Hepatocyte (in vitro differentiated cells): ENCODE measurements at regions not wholly inside any gene's neighbourhood (a gene's known extent, or its start where the extent isn't known, plus 50 kb on each side); places are given as distances from the start of the nearest gene placed in this dataset.

Experiments used
- DNase-seq: peaks from one replicate; pipeline ENCODE4 v3.0.0-alpha.2; 2016; ENCODE audit warnings: low spot score
- H2AFZ ChIP-seq: fragments of 200-600 bp; sonication (generic); 2 replicates; pipeline ENCODE4 v1.6.0; 2016; ENCODE audit warnings: antibody characterized with exemption, mild to moderate bottlenecking
- H3K27ac ChIP-seq: fragments of 200-600 bp; sonication (generic); 2 replicates; pipeline ENCODE4 v1.5.1; 2016; ENCODE audit warnings: mild to moderate bottlenecking
- H3K27me3 ChIP-seq: fragments of 200-600 bp; sonication (generic); 2 replicates; pipeline ENCODE4 v1.6.1; 2016
- H3K36me3 ChIP-seq: fragments of 200-600 bp; sonication (generic); replicated peaks from 2 replicates; pipeline ENCODE4 v1.5.1; 2016; ENCODE audit warnings: low read depth; ENCODE audit not compliant: insufficient read depth
- H3K4me1 ChIP-seq: fragments of 200-600 bp; sonication (generic); 2 replicates; pipeline ENCODE4 v1.5.1; 2016; ENCODE audit warnings: mild to moderate bottlenecking, moderate library complexity; ENCODE audit not compliant: insufficient read depth
- H3K4me2 ChIP-seq: fragments of 200-600 bp; sonication (generic); 2 replicates; pipeline ENCODE4 v1.6.0; 2016
- H3K4me3 ChIP-seq: fragments of 200-600 bp; sonication (generic); 2 replicates; pipeline ENCODE4 v1.5.1; 2016; ENCODE audit warnings: mild to moderate bottlenecking
- H3K79me2 ChIP-seq: fragments of 200-600 bp; sonication (generic); 2 replicates; pipeline ENCODE4 v1.6.0; 2017; ENCODE audit warnings: mild to moderate bottlenecking
- H3K9me2 ChIP-seq: fragments of 200-600 bp; sonication (generic); replicated peaks from 2 replicates; pipeline ENCODE4 v1.6.0; 2017; ENCODE audit warnings: mild to moderate bottlenecking; ENCODE audit not compliant: insufficient read depth
- H3K9me3 ChIP-seq: fragments of 200-600 bp; sonication (generic); 2 replicates; pipeline ENCODE4 v1.5.1; 2016; ENCODE audit warnings: low read depth, mild to moderate bottlenecking
- H4K20me1 ChIP-seq: fragments of 200-600 bp; sonication (generic); 2 replicates; pipeline ENCODE4 v1.6.0; 2016; ENCODE audit warnings: mild to moderate bottlenecking; ENCODE audit not compliant: insufficient read depth, poor library complexity, severe bottlenecking
- CTCF ChIP-seq: fragments of 200-600 bp; sonication (generic); IDR thresholded peaks from 2 replicates; pipeline ENCODE4 v1.5.1; 2016; ENCODE audit warnings: antibody characterized with exemption, mild to moderate bottlenecking; ENCODE audit not compliant: poor library complexity
- EZH2 ChIP-seq: fragments of 200-600 bp; sonication (generic); IDR thresholded peaks from 2 replicates; pipeline ENCODE4 v1.6.1; 2016; ENCODE audit warnings: antibody characterized with exemption, mild to moderate bottlenecking, borderline replicate concordance
- EZH2phosphoT487 ChIP-seq: fragments of 200-600 bp; sonication (generic); IDR thresholded peaks from one replicate; pipeline ENCODE4 v1.6.1; 2018; ENCODE audit warnings: antibody characterized with exemption, mild to moderate bottlenecking, low read depth, moderate library complexity; ENCODE audit not compliant: unreplicated experiment, severe bottlenecking
- WGBS: methylation state at CpG from one replicate; pipeline ENCODE4 v1.1.6; 2016; ENCODE audit warnings: low lambda C conversion rate; ENCODE audit errors: missing lambda C conversion rate; 5-methylcytosine and 5-hydroxymethylcytosine counted together

DNA sequence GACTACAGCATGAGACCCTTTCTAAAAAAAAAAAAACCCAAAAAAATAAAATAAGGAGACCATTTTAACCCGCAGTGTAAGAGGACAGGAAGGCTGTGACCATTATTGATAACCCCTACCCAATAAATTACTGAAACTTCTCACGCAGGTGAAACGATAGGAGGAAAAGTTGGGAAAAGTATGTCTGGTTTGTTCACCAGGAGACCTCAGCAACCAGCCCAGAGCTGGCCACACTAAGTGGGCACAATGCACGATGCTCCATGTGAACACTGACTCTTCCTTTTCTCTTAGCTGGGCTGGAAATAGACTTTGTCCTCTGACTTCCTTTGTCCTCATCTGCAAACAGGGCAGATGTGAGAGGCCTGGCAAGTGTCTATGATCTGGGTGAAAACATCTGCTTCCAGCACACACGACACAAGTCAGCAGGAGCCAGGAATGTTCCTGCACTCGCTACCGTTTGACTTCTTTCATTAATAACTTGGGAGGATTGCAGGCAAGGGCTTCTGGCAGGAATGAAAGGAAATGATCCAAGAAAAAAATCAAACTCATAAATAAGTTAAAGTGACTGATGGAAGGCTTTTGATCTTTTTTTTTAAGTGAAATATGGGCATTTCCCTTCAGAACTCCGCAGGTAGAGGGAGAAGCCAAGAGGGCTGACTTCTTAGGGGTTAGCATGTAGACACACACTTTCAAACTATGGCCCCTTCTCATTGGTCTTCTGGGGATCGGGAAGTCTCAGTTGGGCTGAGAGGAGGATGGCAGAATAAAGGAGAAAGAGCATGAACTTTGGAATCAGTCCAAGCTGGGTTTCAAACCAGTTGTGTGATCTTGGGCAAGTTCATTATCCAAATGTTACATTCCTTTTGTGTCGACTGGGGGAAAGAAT, 137.4 kb upstream of the MYCN start:
- Histone ChIP-seq H3K27me3 (no peaks in the 10 kb centered on the region), H3K9me3 (no peaks in the 10 kb centered on the region), H4K20me1 (no peaks in the 10 kb centered on the region), H3K79me2 (no peaks in the 10 kb centered on the region), H3K4me1 (peaks cover 11% of the 10 kb centered on the region), H3K27ac (no peak overlapping the region), H3K9me2 (no peaks in the 10 kb centered on the region), H2AFZ (no peak overlapping the region), H3K4me2 (no peak overlapping the region), H3K36me3 (no peaks in the 10 kb centered on the region), H3K4me3 (no peak overlapping the region)
- no peak for TF ChIP-seq EZH2phosphoT487
- no peak for TF ChIP-seq CTCF
- TF ChIP-seq EZH2, result no peak
- DNase-seq, result no peak
- 68% methylated on average over 10 of the region's 10 CpGs for WGBS

DNA sequence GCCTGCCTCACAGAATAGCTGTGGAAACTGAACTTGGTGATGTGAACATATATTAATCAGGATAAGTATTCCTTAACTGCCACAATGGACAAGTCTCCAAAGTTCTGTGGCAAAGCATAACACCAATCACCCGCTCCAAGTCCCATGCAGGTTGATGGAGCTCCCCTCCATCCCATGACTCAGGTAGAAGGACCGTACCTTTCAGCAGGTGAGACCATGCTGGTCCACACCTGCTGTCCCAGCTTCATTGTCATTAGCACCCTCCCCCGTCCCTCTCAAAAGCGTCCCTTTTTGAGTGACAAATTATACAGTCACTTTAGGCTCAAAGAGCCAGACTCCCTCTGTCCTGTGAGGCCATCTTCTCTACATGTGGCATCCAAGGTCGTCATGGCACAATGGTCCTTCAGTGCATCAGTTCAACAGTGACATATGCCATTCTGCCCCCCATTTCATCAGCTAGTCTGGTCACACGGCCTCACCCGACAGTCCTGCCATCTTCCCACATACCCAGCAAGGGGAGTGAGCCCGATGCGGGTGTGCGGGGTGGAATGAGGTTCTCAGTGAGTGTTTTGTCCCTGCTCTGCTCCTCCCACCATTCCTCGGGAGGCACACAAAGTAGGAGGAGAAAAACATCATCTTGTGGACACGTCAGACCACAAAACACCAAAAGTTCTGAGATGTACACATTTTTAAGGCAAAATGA, 136.7 kb upstream of the MYCN start:
- H3K27me3 ChIP-seq, result no peaks in the 10 kb centered on the region
- H3K36me3 ChIP-seq, result no peaks in the 10 kb centered on the region
- over 99% methylated on average over 12 of the region's 12 CpGs for WGBS
- H3K4me3 ChIP-seq, result no peak overlapping the region
- H4K20me1 ChIP-seq, result no peaks in the 10 kb centered on the region
- H2AFZ ChIP-seq, result no peak overlapping the region
- no peak for DNase-seq
- H3K9me2 ChIP-seq, result no peaks in the 10 kb centered on the region
- no peak overlapping the region for H3K4me2 ChIP-seq
- no peaks in the 10 kb centered on the region for H3K79me2 ChIP-seq
- H3K9me3 ChIP-seq, result no peaks in the 10 kb centered on the region
- peaks cover 8% of the 10 kb centered on the region for H3K4me1 ChIP-seq
- no peak for TF ChIP-seq CTCF
- no peak for TF ChIP-seq EZH2phosphoT487
- TF ChIP-seq EZH2, result no peak
- H3K27ac ChIP-seq, result no peak overlapping the region

GRCh38 chr2:15804246-15804619, 136.1 kb upstream of the MYCN start:
- H3K27me3 ChIP-seq, result no peaks in the 10 kb centered on the region
- H3K9me3 ChIP-seq, result no peaks in the 10 kb centered on the region
- H2AFZ ChIP-seq, result no peak overlapping the region
- no peaks in the 10 kb centered on the region for H3K9me2 ChIP-seq
- WGBS, result 90% methylated on average over 1 of the region's 1 CpG
- H3K27ac ChIP-seq, result no peak overlapping the region
- no peak overlapping the region for H3K4me2 ChIP-seq
- H3K79me2 ChIP-seq, result no peaks in the 10 kb centered on the region
- peaks cover 8% of the 10 kb centered on the region for H3K4me1 ChIP-seq
- DNase-seq, result no peak
- no peaks in the 10 kb centered on the region for H4K20me1 ChIP-seq
- no peak for TF ChIP-seq CTCF
- H3K36me3 ChIP-seq, result no peaks in the 10 kb centered on the region
- no peak overlapping the region for H3K4me3 ChIP-seq
